ENCODE measurements at regions not wholly inside any gene's neighbourhood (a gene's known extent, or its start where the extent isn't known, plus 50 kb on each side); places are given as distances from the start of the nearest gene placed in this dataset.

GRCh38 chr22:48209473-48210197 lies 1447.2 kb downstream of the TBC1D22A start:
- DNase-seq (ENCODE audit: low read depth): no peak
- no peak overlapping the region for H3K4me3 ChIP-seq (ENCODE audit: low read length)
- no peak for TF ChIP-seq CTCF (IDR thresholded peaks at IDR 0.05; ENCODE audit: insufficient read depth, low read depth, low read length, missing control alignments)

DNA sequence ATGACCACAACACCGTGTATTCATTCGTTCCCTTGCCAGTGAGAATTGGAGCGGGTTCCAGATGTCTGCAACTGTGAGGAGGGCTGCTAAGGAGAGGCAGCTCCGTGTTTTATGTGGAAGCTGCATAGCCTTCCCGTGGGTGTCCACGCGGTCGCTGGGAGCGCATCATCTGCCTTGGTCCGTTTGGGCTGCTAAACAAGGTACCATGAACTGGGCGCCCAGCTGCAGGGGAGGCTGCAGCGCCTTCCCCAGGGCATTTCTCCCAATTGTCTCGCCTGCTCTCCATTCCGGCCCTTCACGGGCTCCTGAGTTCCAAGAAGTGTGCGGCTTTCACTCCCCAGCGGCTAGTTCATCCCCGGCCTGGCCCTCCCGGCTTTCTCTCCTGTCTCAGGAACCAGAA lies 1446.4 kb downstream of the TBC1D22A start:
- no peak overlapping the region for H3K4me3 ChIP-seq (ENCODE audit: low read length)
- TF ChIP-seq CTCF (IDR thresholded peaks at IDR 0.05; ENCODE audit: insufficient read depth, low read depth, low read length, missing control alignments): no peak
- no peak for DNase-seq (ENCODE audit: low read depth)

- no peak for DNase-seq (ENCODE audit: low read depth)
- H3K4me3 ChIP-seq (ENCODE audit: low read length): no peak overlapping the region
- TF ChIP-seq CTCF (IDR thresholded peaks at IDR 0.05; ENCODE audit: insufficient read depth, low read depth, low read length, missing control alignments): no peak
Measured at GRCh38 chr22:48207919-48208535, 1445.6 kb downstream of the TBC1D22A start.

DNA sequence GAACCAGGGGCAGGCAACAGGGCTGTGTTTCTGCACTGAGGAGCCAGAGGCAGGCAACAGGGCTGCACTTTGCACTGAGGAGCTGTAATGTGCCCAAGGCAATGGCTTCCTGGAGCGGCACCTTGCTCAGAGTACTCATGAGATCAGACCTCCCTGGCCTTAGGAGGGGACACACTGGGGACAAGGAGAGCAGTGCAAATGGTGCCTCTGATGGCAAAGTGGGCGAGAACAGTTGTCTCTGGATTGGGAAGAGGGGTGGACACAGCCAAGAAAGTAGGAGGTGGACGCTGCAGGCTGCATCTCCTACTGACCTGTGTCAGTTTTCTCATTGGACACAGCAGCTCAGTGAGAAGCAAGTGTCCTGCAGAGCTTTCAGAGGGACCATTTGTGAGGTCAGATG lies 1443.3 kb downstream of the TBC1D22A start:
- no peak for DNase-seq (ENCODE audit: low read depth)
- no peak overlapping the region for H3K4me3 ChIP-seq (ENCODE audit: low read length)
- no peak for TF ChIP-seq CTCF (IDR thresholded peaks at IDR 0.05; ENCODE audit: insufficient read depth, low read depth, low read length, missing control alignments)

- no peak overlapping the region for H3K4me3 ChIP-seq (ENCODE audit: low read length)
- no peak for TF ChIP-seq CTCF (IDR thresholded peaks at IDR 0.05; ENCODE audit: insufficient read depth, low read depth, low read length, missing control alignments)
- no peak for DNase-seq (ENCODE audit: low read depth)
Measured at GRCh38 chr22:48205161-48205560, 1442.7 kb downstream of the TBC1D22A start.

DNA sequence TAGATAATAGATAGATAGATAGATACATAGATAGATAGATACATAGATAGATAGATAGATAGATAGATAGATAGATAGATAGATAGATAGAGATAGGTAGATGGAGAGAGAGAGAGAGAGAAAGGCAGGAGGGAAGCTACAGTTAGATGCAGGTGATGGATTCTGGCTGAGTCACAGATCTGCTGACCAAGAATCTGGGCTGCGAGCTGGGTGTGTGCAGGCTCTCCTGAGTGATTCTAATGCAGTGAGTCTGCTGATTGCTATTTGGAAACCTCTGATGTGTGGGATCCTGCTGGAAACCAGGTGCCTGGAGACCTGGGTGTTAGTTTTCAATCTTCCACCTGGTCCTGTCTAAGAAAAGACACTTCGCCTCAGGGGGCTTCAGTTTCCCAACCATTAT lies 1441.8 kb downstream of the TBC1D22A start:
- no peak for DNase-seq (ENCODE audit: low read depth)
- no peak overlapping the region for H3K4me3 ChIP-seq (ENCODE audit: low read length)
- no peak for TF ChIP-seq CTCF (IDR thresholded peaks at IDR 0.05; ENCODE audit: insufficient read depth, low read depth, low read length, missing control alignments)

GRCh38 chr22:48199667-48200066 lies 1437.2 kb downstream of the TBC1D22A start:
- no peak for TF ChIP-seq CTCF (IDR thresholded peaks at IDR 0.05; ENCODE audit: insufficient read depth, low read depth, low read length, missing control alignments)
- DNase-seq (ENCODE audit: low read depth): no peak
- H3K4me3 ChIP-seq (ENCODE audit: low read length): no peak overlapping the region

Measured in epithelial cell of esophagus (primary cell).